GM12872 (cell line): ENCODE measurements at regions not wholly inside any gene's neighbourhood (a gene's known extent, or its start where the extent isn't known, plus 50 kb on each side); places are given as distances from the start of the nearest gene placed in this dataset.

Source experiments
- CTCF ChIP-seq: IDR thresholded peaks from 3 replicates; pipeline ENCODE4 v1.5.1; 2011; ENCODE audit warnings: low read depth, mild to moderate bottlenecking, low read length, moderate library complexity; ENCODE audit not compliant: insufficient read depth

DNA sequence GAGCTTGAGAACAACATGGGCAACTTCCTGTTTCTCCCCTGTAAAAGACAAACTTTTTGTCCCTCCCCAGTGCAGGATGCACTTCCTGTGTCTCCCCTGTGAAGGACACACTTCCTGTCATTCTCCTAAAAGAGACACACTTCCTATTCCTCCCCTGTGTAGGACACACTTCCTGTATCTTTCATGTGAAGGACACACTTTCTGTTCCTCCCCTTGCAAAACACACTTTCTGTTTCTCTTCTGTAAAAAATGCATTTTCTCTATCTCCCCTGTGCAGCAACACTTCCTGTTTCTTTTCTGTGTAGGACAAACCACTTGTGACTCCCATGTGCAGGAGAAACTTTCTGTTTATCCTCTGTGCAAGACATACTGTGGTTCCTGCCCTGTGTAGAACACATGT, 488.6 kb upstream of the USP9Y start:
- TF ChIP-seq CTCF: no peak

GRCh38 chrY:12215564-12216022, 485.4 kb upstream of the USP9Y start:
- TF ChIP-seq CTCF: no peak

GRCh38 chrY:12230921-12231320, 470.1 kb upstream of the USP9Y start:
- no peak for TF ChIP-seq CTCF

DNA sequence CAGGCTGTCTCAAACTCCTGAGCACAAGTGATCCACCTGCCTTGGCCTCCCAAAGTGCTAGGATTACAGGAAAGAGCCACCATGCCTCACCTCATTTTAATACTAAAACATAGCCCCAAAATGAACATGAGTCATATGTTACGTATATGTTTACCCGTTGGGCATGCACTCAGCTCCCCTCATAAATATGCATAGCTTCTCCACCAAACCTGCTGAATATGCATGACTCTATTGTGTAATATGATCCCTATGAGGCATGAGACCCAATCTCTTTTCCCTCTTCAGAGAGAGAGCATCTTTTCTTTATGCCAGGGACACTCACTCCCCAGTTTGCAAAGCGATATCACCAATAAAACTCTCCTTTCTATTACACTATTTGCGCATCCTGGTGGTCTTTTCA, 464.6 kb upstream of the USP9Y start:
- TF ChIP-seq CTCF: no peak

- TF ChIP-seq CTCF: no peak
Measured at GRCh38 chrY:12244146-12244545, 456.9 kb upstream of the USP9Y start.

DNA sequence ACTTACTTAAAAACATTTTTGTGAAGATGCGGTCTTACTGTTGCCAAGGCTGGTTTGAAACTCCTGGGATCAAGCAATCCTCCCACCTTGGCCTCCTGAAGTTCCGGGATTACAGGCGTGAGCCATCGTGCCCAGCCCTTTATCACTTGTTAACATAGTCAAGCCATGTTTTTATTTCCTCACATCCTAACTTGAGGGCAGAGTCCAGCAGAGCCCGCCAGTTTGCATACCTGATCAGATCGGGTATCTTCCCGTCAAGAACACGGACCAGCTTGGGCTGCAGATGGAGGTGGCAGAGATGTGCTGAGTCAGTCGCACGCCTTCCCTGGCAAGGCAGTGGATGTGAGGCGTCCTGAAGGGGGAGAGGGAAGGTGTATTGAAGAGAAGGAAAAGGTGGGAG, 447.3 kb upstream of the USP9Y start:
- no peak for TF ChIP-seq CTCF

DNA sequence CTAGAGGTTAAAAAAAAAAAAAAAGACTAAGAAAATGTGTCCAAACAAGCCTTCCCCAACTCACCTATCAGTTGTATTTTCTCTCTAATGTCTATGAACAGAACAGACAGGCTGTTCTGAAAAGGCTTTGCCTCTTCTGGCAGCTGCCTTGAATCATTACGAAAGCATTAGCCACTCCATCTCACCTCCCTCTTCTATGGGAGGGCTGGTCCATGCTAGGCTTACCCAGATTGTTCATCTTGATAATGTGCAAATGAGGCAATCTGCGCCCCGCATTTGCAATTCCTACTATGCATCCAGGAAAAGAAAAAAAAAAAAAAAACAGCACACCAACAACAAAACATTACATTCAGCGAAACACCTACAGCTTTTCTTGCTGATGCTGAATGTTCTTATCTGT, 429.9 kb upstream of the USP9Y start:
- no peak for TF ChIP-seq CTCF

GRCh38 chrY:12285608-12286007, 415.4 kb upstream of the USP9Y start:
- TF ChIP-seq CTCF: no peak
